GM12878 (cell line): ENCODE measurements at regions not wholly inside any gene's neighbourhood (a gene's known extent, or its start where the extent isn't known, plus 50 kb on each side); places are given as distances from the start of the nearest gene placed in this dataset.

Experiments
- ATAC-seq: fragments of 200-7000 bp; cut with Tn5 transposase; 3 replicates; pipeline ENCODE4 v1.9.1; 2020; ENCODE audit warnings: mild to moderate bottlenecking, moderate library complexity
- BruUV-seq: library from RNA; stranded (reverse); fragments of 400-500 nt; replicated peaks from 2 replicates; lab custom pipeline; 2021; lab: Mats Ljungman, UMichigan
- CTCF ChIA-PET: fragments of 300-600 bp; sonication (Branson Sonifier 250); formaldehyde crosslinking; extraction: SDS; loops from one replicate; lab custom pipeline; 2021; ENCODE audit warnings: inconsistent platforms; lab: Yijun Ruan, JAX
- POLR2A ChIA-PET: fragments of 350-600 bp; formaldehyde crosslinking; extraction: SDS; loops from one replicate; lab custom pipeline; 2021; ENCODE audit warnings: inconsistent platforms; lab: Charles Lee
- RAD21 ChIA-PET: fragments of 300-600 bp; sonication (Branson Sonifier 250); formaldehyde crosslinking; loops from one replicate; lab custom pipeline; 2023; ENCODE audit warnings: antibody characterized with exemption; ENCODE audit not compliant: unreplicated experiment; lab: Charles Lee
- SMC1A ChIA-PET: fragments of 300-600 bp; sonication (Branson Sonifier 250); formaldehyde crosslinking; loops from one replicate; lab custom pipeline; 2023; ENCODE audit not compliant: unreplicated experiment, uncharacterized antibody; lab: Charles Lee
- DNase-seq: peaks from one replicate; pipeline ENCODE4 v3.0.0-alpha.2; 2011; ENCODE audit warnings: low read depth, low spot score
- FAIRE-seq: peaks from 3 replicates; lab custom pipeline; 2011; peaks lifted over from hg19 to GRCh38; lab: Jason Lieb, UNC
- H2AFZ ChIP-seq: 2 replicates; pipeline ENCODE4 v1.6.0; 2011; ENCODE audit warnings: low read depth, low read length, control low read depth; ENCODE audit not compliant: control insufficient read depth
- H3K27ac ChIP-seq: 2 replicates; pipeline ENCODE4 v1.5.1; 2011; ENCODE audit warnings: control low read depth; ENCODE audit not compliant: control insufficient read depth, insufficient read depth
- H3K27me3 ChIP-seq, 2 experiments: replicated peaks in 1 of 2; 2 replicates each; pipeline versions ENCODE4 v1.6.0 to v1.6.1; 2011; ENCODE audit warnings: low read length in 1 of 2; ENCODE audit not compliant: control insufficient read depth in 2 of 2, insufficient read depth in 2 of 2
- H3K36me3 ChIP-seq, 2 experiments: 2 replicates each; pipeline ENCODE4 v1.5.1; 2011; ENCODE audit warnings: low read length in 1 of 2; ENCODE audit not compliant: control insufficient read depth in 2 of 2, insufficient read depth in 2 of 2
- H3K4me1 ChIP-seq: 2 replicates; pipeline ENCODE4 v1.6.1; 2011; ENCODE audit warnings: mild to moderate bottlenecking, low read length, moderate library complexity, mixed read lengths; ENCODE audit not compliant: control insufficient read depth, insufficient read depth
- H3K4me2 ChIP-seq: 2 replicates; pipeline ENCODE4 v1.6.0; 2011; ENCODE audit warnings: control low read depth; ENCODE audit not compliant: control insufficient read depth, insufficient read depth
- H3K4me3 ChIP-seq: fragments of 200-600 bp; sonication (generic); 2 replicates; pipeline ENCODE4 v1.5.1; 2016
- H3K79me2 ChIP-seq: 2 replicates; pipeline ENCODE4 v1.6.0; 2011; ENCODE audit warnings: low read length; ENCODE audit not compliant: control insufficient read depth, insufficient read depth
- H3K9ac ChIP-seq: 2 replicates; pipeline ENCODE4 v1.8.0; 2011; ENCODE audit warnings: low read length, control low read depth, mixed read lengths; ENCODE audit not compliant: control insufficient read depth, insufficient read depth
- H3K9me3 ChIP-seq: replicated peaks from 3 replicates; pipeline ENCODE4 v1.5.1; 2011; ENCODE audit warnings: mild to moderate bottlenecking, low read length; ENCODE audit not compliant: control insufficient read depth, insufficient read depth
- H4K20me1 ChIP-seq: 2 replicates; pipeline ENCODE4 v1.6.0; 2011; ENCODE audit not compliant: control insufficient read depth, insufficient read depth
- CEBPZ ChIP-seq: fragments of 150-350 bp; IDR thresholded peaks from 2 replicates; pipeline ENCODE4 v1.6.1; 2016; ENCODE audit warnings: low read depth, low read length
- EED ChIP-seq: sonication (generic); IDR thresholded peaks from 2 replicates; pipeline ENCODE4 v1.6.1; 2016; ENCODE audit warnings: antibody characterized with exemption, low read depth
- ELK1 ChIP-seq: IDR thresholded peaks from 2 replicates; pipeline ENCODE4 v1.6.1; 2012; ENCODE audit warnings: low read depth, low read length, improper control_type of control experiment
- PAX5 ChIP-seq: IDR thresholded peaks from 2 replicates; pipeline ENCODE4 v1.6.1; 2011; ENCODE audit warnings: low read depth, low read length, borderline replicate concordance
- PKNOX1 ChIP-seq: fragments of 450-650 bp; IDR thresholded peaks from 2 replicates; pipeline ENCODE4 v1.6.1; 2016; ENCODE audit warnings: mild to moderate bottlenecking
- TBL1XR1 ChIP-seq: IDR thresholded peaks from 2 replicates; pipeline ENCODE4 v1.6.1; 2012; ENCODE audit warnings: low read depth, low read length, improper control_type of control experiment
- ZNF274 ChIP-seq: IDR thresholded peaks from one replicate; pipeline ENCODE4 v1.8.0; 2011; ENCODE audit not compliant: insufficient read length, insufficient read depth
- WGBS: methylation state at CpG from one replicate; pipeline ENCODE4 v1.1.6; 2016; ENCODE audit warnings: low lambda C conversion rate; ENCODE audit not compliant: insufficient replicate concordance, insufficient coverage; ENCODE audit errors: missing lambda C conversion rate; 5-methylcytosine and 5-hydroxymethylcytosine counted together
- in situ Hi-C: fragments of 300-500 bp; cut with MboI; formaldehyde crosslinking; loops from 9 replicates; pipeline ENCODE4 v1.14.3; 2018; ENCODE audit warnings: mixed read lengths
- intact Hi-C: fragments of 100-400 bp; cut with micrococcal nuclease; formaldehyde crosslinking; loops from one replicate; pipeline ENCODE4 v1.14.2; 2022; ENCODE audit not compliant: unreplicated experiment
- TF ChIP-seq, protein P1 (sequence below): IDR thresholded peaks from 2 replicates; pipeline ENCODE4 v1.6.1; 2012; ENCODE audit warnings: mild to moderate bottlenecking, low read depth, low read length

DNA sequence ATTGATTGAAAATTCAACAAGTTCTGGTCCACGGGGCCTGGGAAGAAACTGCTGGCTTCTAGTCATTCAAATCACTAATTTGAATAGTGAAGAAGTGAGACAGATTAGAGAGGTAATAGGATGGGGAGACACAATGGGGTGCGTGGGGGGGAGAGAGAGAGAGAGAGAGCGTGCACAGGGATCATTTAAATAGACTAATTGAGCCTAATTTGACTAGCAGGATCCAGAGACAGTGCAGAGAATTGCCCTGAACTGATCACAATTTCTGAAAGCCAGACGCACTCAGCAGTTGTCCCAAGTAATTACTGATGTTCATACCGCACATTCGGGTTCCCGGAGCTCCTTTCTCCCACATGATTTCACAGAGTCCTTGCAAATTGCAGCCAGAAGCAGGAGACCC, 50.3 kb upstream of the C5orf58 start:
- Histone ChIP-seq H3K27me3 (no peaks in the 10 kb centered on the region; a peak in 1 of 4 replicates), H3K4me3 (no peak overlapping the region), H4K20me1 (no peaks in the 10 kb centered on the region; the same call in 1 of the 2 replicates), H2AFZ (no peak overlapping the region), H3K79me2 (no peaks in the 10 kb centered on the region), H3K27ac (no peak overlapping the region), H3K9me3 (no peaks in the 10 kb centered on the region), H3K9ac (no peak overlapping the region), H3K4me1 (no peaks in the 10 kb centered on the region), H3K36me3 (no peaks in the 10 kb centered on the region), H3K4me2 (no peak overlapping the region)
- 38% methylated on average over 7 of the region's 7 CpGs for WGBS
- in situ Hi-C loops (loop anchor here (5.0 to 10.0 kb wide), 2 partner anchors 80 to 488 kb away; no protein-coding TSS in a partner anchor), intact Hi-C loops (no loop called here)
- ATAC-seq = no peak
- ChIA-PET RAD21 (interaction anchor here (0.8 to 1.6 kb wide), 4 partner anchors 38 to 600 kb away, joined by 3 to 4 read pairs (median 3); partner anchors contain the start of gene SPDL1), POLR2A (interaction anchor here (0.7 kb wide), 1 partner anchor 28 kb away, joined by 3 read pairs; no protein-coding TSS in a partner anchor), SMC1A (interaction anchor here (1.2 to 4.8 kb wide), 3 partner anchors 8 to 112 kb away, joined by 3 to 35 read pairs (median 11); no protein-coding TSS in a partner anchor), CTCF (interaction anchor here (0.6 to 5.1 kb wide), 12 partner anchors 9 to 165 kb away, joined by 3 to 80 read pairs (median 4); no protein-coding TSS in a partner anchor)
- FAIRE-seq = no peak
- BruUV-seq = no TSS peak
- TF ChIP-seq TBL1XR1 (no peak), ZNF274 (no peak), CEBPZ (no peak), ELK1 (no peak), EED (no peak), PAX5 (no peak), PKNOX1 (no peak)
- TF ChIP-seq, protein P1, sequence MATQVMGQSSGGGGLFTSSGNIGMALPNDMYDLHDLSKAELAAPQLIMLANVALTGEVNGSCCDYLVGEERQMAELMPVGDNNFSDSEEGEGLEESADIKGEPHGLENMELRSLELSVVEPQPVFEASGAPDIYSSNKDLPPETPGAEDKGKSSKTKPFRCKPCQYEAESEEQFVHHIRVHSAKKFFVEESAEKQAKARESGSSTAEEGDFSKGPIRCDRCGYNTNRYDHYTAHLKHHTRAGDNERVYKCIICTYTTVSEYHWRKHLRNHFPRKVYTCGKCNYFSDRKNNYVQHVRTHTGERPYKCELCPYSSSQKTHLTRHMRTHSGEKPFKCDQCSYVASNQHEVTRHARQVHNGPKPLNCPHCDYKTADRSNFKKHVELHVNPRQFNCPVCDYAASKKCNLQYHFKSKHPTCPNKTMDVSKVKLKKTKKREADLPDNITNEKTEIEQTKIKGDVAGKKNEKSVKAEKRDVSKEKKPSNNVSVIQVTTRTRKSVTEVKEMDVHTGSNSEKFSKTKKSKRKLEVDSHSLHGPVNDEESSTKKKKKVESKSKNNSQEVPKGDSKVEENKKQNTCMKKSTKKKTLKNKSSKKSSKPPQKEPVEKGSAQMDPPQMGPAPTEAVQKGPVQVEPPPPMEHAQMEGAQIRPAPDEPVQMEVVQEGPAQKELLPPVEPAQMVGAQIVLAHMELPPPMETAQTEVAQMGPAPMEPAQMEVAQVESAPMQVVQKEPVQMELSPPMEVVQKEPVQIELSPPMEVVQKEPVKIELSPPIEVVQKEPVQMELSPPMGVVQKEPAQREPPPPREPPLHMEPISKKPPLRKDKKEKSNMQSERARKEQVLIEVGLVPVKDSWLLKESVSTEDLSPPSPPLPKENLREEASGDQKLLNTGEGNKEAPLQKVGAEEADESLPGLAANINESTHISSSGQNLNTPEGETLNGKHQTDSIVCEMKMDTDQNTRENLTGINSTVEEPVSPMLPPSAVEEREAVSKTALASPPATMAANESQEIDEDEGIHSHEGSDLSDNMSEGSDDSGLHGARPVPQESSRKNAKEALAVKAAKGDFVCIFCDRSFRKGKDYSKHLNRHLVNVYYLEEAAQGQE = no peak
- DNase-seq = no peak
